GM12878 (cell line): ENCODE measurements at regions not wholly inside any gene's neighbourhood (a gene's known extent, or its start where the extent isn't known, plus 50 kb on each side); places are given as distances from the start of the nearest gene placed in this dataset.

Experiments
- ATAC-seq: fragments of 200-7000 bp; cut with Tn5 transposase; 3 replicates; pipeline ENCODE4 v1.9.1; 2020; ENCODE audit warnings: mild to moderate bottlenecking, moderate library complexity
- BruUV-seq: library from RNA; stranded (reverse); fragments of 400-500 nt; replicated peaks from 2 replicates; lab custom pipeline; 2021; lab: Mats Ljungman, UMichigan
- CTCF ChIA-PET: fragments of 300-600 bp; sonication (Branson Sonifier 250); formaldehyde crosslinking; extraction: SDS; loops from one replicate; lab custom pipeline; 2021; ENCODE audit warnings: inconsistent platforms; lab: Yijun Ruan, JAX
- POLR2A ChIA-PET: fragments of 350-600 bp; formaldehyde crosslinking; extraction: SDS; loops from one replicate; lab custom pipeline; 2021; ENCODE audit warnings: inconsistent platforms; lab: Charles Lee
- RAD21 ChIA-PET: fragments of 300-600 bp; sonication (Branson Sonifier 250); formaldehyde crosslinking; loops from one replicate; lab custom pipeline; 2023; ENCODE audit warnings: antibody characterized with exemption; ENCODE audit not compliant: unreplicated experiment; lab: Charles Lee
- SMC1A ChIA-PET: fragments of 300-600 bp; sonication (Branson Sonifier 250); formaldehyde crosslinking; loops from one replicate; lab custom pipeline; 2023; ENCODE audit not compliant: unreplicated experiment, uncharacterized antibody; lab: Charles Lee
- DNase-seq: peaks from one replicate; pipeline ENCODE4 v3.0.0-alpha.2; 2011; ENCODE audit warnings: low read depth, low spot score
- FAIRE-seq: peaks from 3 replicates; lab custom pipeline; 2011; peaks lifted over from hg19 to GRCh38; lab: Jason Lieb, UNC
- H2AFZ ChIP-seq: 2 replicates; pipeline ENCODE4 v1.6.0; 2011; ENCODE audit warnings: low read depth, low read length, control low read depth; ENCODE audit not compliant: control insufficient read depth
- H3K27ac ChIP-seq: 2 replicates; pipeline ENCODE4 v1.5.1; 2011; ENCODE audit warnings: control low read depth; ENCODE audit not compliant: control insufficient read depth, insufficient read depth
- H3K27me3 ChIP-seq, 2 experiments: replicated peaks in 1 of 2; 2 replicates each; pipeline versions ENCODE4 v1.6.0 to v1.6.1; 2011; ENCODE audit warnings: low read length in 1 of 2; ENCODE audit not compliant: control insufficient read depth in 2 of 2, insufficient read depth in 2 of 2
- H3K36me3 ChIP-seq, 2 experiments: 2 replicates each; pipeline ENCODE4 v1.5.1; 2011; ENCODE audit warnings: low read length in 1 of 2; ENCODE audit not compliant: control insufficient read depth in 2 of 2, insufficient read depth in 2 of 2
- H3K4me1 ChIP-seq: 2 replicates; pipeline ENCODE4 v1.6.1; 2011; ENCODE audit warnings: mild to moderate bottlenecking, low read length, moderate library complexity, mixed read lengths; ENCODE audit not compliant: control insufficient read depth, insufficient read depth
- H3K4me2 ChIP-seq: 2 replicates; pipeline ENCODE4 v1.6.0; 2011; ENCODE audit warnings: control low read depth; ENCODE audit not compliant: control insufficient read depth, insufficient read depth
- H3K4me3 ChIP-seq: fragments of 200-600 bp; sonication (generic); 2 replicates; pipeline ENCODE4 v1.5.1; 2016
- H3K79me2 ChIP-seq: 2 replicates; pipeline ENCODE4 v1.6.0; 2011; ENCODE audit warnings: low read length; ENCODE audit not compliant: control insufficient read depth, insufficient read depth
- H3K9ac ChIP-seq: 2 replicates; pipeline ENCODE4 v1.8.0; 2011; ENCODE audit warnings: low read length, control low read depth, mixed read lengths; ENCODE audit not compliant: control insufficient read depth, insufficient read depth
- H3K9me3 ChIP-seq: replicated peaks from 3 replicates; pipeline ENCODE4 v1.5.1; 2011; ENCODE audit warnings: mild to moderate bottlenecking, low read length; ENCODE audit not compliant: control insufficient read depth, insufficient read depth
- H4K20me1 ChIP-seq: 2 replicates; pipeline ENCODE4 v1.6.0; 2011; ENCODE audit not compliant: control insufficient read depth, insufficient read depth
- HDGF ChIP-seq: fragments of 450-650 bp; IDR thresholded peaks from 2 replicates; pipeline ENCODE4 v1.6.1; 2016; ENCODE audit warnings: antibody characterized with exemption
- MTA3 ChIP-seq: IDR thresholded peaks from 2 replicates; pipeline ENCODE4 v1.6.1; 2012; ENCODE audit warnings: low read length, inconsistent platforms, borderline replicate concordance
- PAX5 ChIP-seq: IDR thresholded peaks from 2 replicates; pipeline ENCODE4 v1.6.1; 2011; ENCODE audit warnings: low read depth, low read length, borderline replicate concordance
- RBBP5 ChIP-seq: fragments of 200-600 bp; sonication (generic); conservative IDR thresholded peaks from 2 replicates; pipeline ENCODE4 v1.6.1; 2016
- ZBTB11 ChIP-seq: fragments of 450-650 bp; formaldehyde crosslinking; IDR thresholded peaks from 2 replicates; pipeline ENCODE4 v1.5.0; 2022; ENCODE audit warnings: mild to moderate bottlenecking, missing genetic modification characterization
- ZNF207 ChIP-seq: fragments of 450-650 bp; IDR thresholded peaks from 2 replicates; pipeline ENCODE4 v1.6.1; 2014; ENCODE audit warnings: antibody characterized with exemption, mild to moderate bottlenecking, borderline replicate concordance
- ZNF687 ChIP-seq: fragments of 450-650 bp; IDR thresholded peaks from 2 replicates; pipeline ENCODE4 v1.6.1; 2017; ENCODE audit warnings: mild to moderate bottlenecking, moderate library complexity
- WGBS: methylation state at CpG from one replicate; pipeline ENCODE4 v1.1.6; 2016; ENCODE audit warnings: low lambda C conversion rate; ENCODE audit not compliant: insufficient replicate concordance, insufficient coverage; ENCODE audit errors: missing lambda C conversion rate; 5-methylcytosine and 5-hydroxymethylcytosine counted together
- in situ Hi-C: fragments of 300-500 bp; cut with MboI; formaldehyde crosslinking; loops from 9 replicates; pipeline ENCODE4 v1.14.3; 2018; ENCODE audit warnings: mixed read lengths
- intact Hi-C: fragments of 100-400 bp; cut with micrococcal nuclease; formaldehyde crosslinking; loops from one replicate; pipeline ENCODE4 v1.14.2; 2022; ENCODE audit not compliant: unreplicated experiment

- no peak for ATAC-seq
- Histone ChIP-seq H3K4me2 (no peak overlapping the region), H3K27ac (no peak overlapping the region), H3K27me3 (no peaks in the 10 kb centered on the region), H3K9ac (no peak overlapping the region), H4K20me1 (no peaks in the 10 kb centered on the region), H3K79me2 (no peaks in the 10 kb centered on the region), H3K4me3 (no peak overlapping the region), H3K9me3 (no peaks in the 10 kb centered on the region), H3K4me1 (no peaks in the 10 kb centered on the region), H2AFZ (no peak overlapping the region), H3K36me3 (no peaks in the 10 kb centered on the region)
- 50% methylated on average over 2 of the region's 2 CpGs for WGBS
- no peak for DNase-seq
- ChIA-PET POLR2A (no interaction called here), SMC1A (interaction anchor here (0.7 kb wide), 1 partner anchor 340 kb away, joined by 3 read pairs; no protein-coding TSS in a partner anchor), RAD21 (no interaction called here), CTCF (interaction anchor here (0.7 kb wide), 1 partner anchor 155 kb away, joined by 3 read pairs; no protein-coding TSS in a partner anchor)
- in situ Hi-C loops (no loop called here), intact Hi-C loops (no loop called here)
- TF ChIP-seq RBBP5 = no peak
- FAIRE-seq = no peak
- no TSS peak for BruUV-seq
These were observed 140.6 kb upstream of the MOCS2 start for GRCh38 chr5:53250201-53250550.

- Histone ChIP-seq H3K27me3 (no peaks in the 10 kb centered on the region), H3K4me3 (no peak overlapping the region), H3K9ac (no peak overlapping the region), H3K36me3 (no peaks in the 10 kb centered on the region), H4K20me1 (no peaks in the 10 kb centered on the region), H2AFZ (no peak overlapping the region), H3K9me3 (no peaks in the 10 kb centered on the region), H3K4me2 (no peak overlapping the region), H3K79me2 (no peaks in the 10 kb centered on the region), H3K4me1 (no peaks in the 10 kb centered on the region), H3K27ac (no peak overlapping the region)
- ATAC-seq (no peak), DNase-seq (no peak), FAIRE-seq (no peak)
- intact Hi-C loops = no loop called here
- BruUV-seq = no TSS peak
- WGBS = 29% methylated on average over 2 of the region's 2 CpGs
- no peak for TF ChIP-seq ZNF687
- no peak for TF ChIP-seq PAX5
- no peak for TF ChIP-seq ZBTB11 (CRISPR knock-in tag)
- TF ChIP-seq MTA3 = no peak
- no peak for TF ChIP-seq ZNF207
- no peak for TF ChIP-seq HDGF
- ChIA-PET CTCF (no interaction called here), SMC1A (no interaction called here), POLR2A (no interaction called here), RAD21 (no interaction called here)
- in situ Hi-C loops = no loop called here
These were observed 143.9 kb upstream of the MOCS2 start for GRCh38 chr5:53253421-53253871.
